PC-9 (cell line): ENCODE measurements at regions not wholly inside any gene's neighbourhood (a gene's known extent, or its start where the extent isn't known, plus 50 kb on each side); places are given as distances from the start of the nearest gene placed in this dataset.
"Not testable (repeated sequence)": the region's sequence is repeated elsewhere in the genome, so short reads cannot be mapped to it uniquely, and the experiment has no call there.

Experiments used
- BruUV-seq: library from RNA; stranded (reverse); fragments of 400-500 nt; replicated peaks from 2 replicates; lab custom pipeline; 2021; lab: Mats Ljungman, UMichigan
- CTCF ChIA-PET: fragments of 300-600 bp; sonication (Branson Sonifier 250); formaldehyde crosslinking; loops from one replicate; lab custom pipeline; 2022; ENCODE audit warnings: antibody characterized with exemption; lab: Charles Lee
- POLR2A ChIA-PET: fragments of 300-600 bp; sonication (Branson Sonifier 250); formaldehyde crosslinking; loops from one replicate; lab custom pipeline; 2022; ENCODE audit warnings: antibody characterized with exemption; ENCODE audit not compliant: unreplicated experiment; lab: Charles Lee
- DNase-seq, 2 experiments: peaks; one replicate each; pipeline versions ENCODE4 v3.0.0 to v3.0.0-alpha.2; 2015 to 2022; ENCODE audit warnings: mixed read lengths in 1 of 2
- H2AFZ ChIP-seq: fragments of 200-600 bp; sonication (generic); 2 replicates; pipeline ENCODE4 v1.8.1; 2017; ENCODE audit warnings: antibody characterized with exemption
- H3F3A ChIP-seq: fragments of 200-600 bp; sonication (generic); 2 replicates; pipeline ENCODE4 v1.8.1; 2017; ENCODE audit warnings: antibody characterized with exemption, mild to moderate bottlenecking, low read depth; ENCODE audit not compliant: insufficient read depth
- H3K27ac ChIP-seq: fragments of 200-600 bp; sonication (generic); 2 replicates; pipeline ENCODE4 v1.6.1; 2016; ENCODE audit warnings: mixed run types
- H3K27me3 ChIP-seq: fragments of 200-600 bp; sonication (generic); 2 replicates; pipeline ENCODE4 v1.6.1; 2016; ENCODE audit warnings: low read depth, mixed run types; ENCODE audit not compliant: insufficient read depth
- H3K36me3 ChIP-seq: fragments of 200-600 bp; sonication (generic); 2 replicates; pipeline ENCODE4 v1.6.1; 2016; ENCODE audit warnings: low read depth, mixed run types
- H3K4me1 ChIP-seq: fragments of 200-600 bp; sonication (generic); replicated peaks from 2 replicates; pipeline ENCODE4 v1.6.1; 2016; ENCODE audit warnings: mixed run types; ENCODE audit not compliant: insufficient read depth
- H3K4me2 ChIP-seq: fragments of 200-600 bp; sonication (generic); 2 replicates; pipeline ENCODE4 v1.6.1; 2017; ENCODE audit warnings: mixed run types
- H3K4me3 ChIP-seq: fragments of 200-600 bp; sonication (generic); 2 replicates; pipeline ENCODE4 v1.6.1; 2016; ENCODE audit warnings: mixed run types
- H3K79me2 ChIP-seq: fragments of 200-600 bp; sonication (generic); 2 replicates; pipeline ENCODE4 v1.6.1; 2017; ENCODE audit warnings: low read depth, mixed run types
- H3K9me2 ChIP-seq: fragments of 200-600 bp; sonication (generic); 2 replicates; pipeline ENCODE4 v1.8.1; 2017; ENCODE audit warnings: mild to moderate bottlenecking; ENCODE audit not compliant: insufficient read depth
- H3K9me3 ChIP-seq: fragments of 200-600 bp; sonication (generic); 2 replicates; pipeline ENCODE4 v1.8.1; 2016; ENCODE audit warnings: low read depth; ENCODE audit not compliant: insufficient read depth
- H4K20me1 ChIP-seq: fragments of 200-600 bp; sonication (generic); 2 replicates; pipeline ENCODE4 v1.8.1; 2017; ENCODE audit not compliant: insufficient read depth
- EZH2 ChIP-seq: fragments of 200-600 bp; sonication (generic); IDR thresholded peaks from 2 replicates; pipeline ENCODE4 v1.8.0; 2017; ENCODE audit warnings: antibody characterized with exemption, low read depth
- intact Hi-C: fragments of 100-400 bp; cut with micrococcal nuclease; formaldehyde crosslinking; loops from one replicate; pipeline ENCODE4 v1.10.0; 2022; ENCODE audit not compliant: unreplicated experiment
- TF ChIP-seq, protein P1 (sequence below): fragments of 200-600 bp; sonication (generic); conservative IDR thresholded peaks from 2 replicates; pipeline ENCODE4 v1.6.1; 2017; ENCODE audit warnings: mixed run types, antibody characterized with exemption, mild to moderate bottlenecking, moderate library complexity

DNA sequence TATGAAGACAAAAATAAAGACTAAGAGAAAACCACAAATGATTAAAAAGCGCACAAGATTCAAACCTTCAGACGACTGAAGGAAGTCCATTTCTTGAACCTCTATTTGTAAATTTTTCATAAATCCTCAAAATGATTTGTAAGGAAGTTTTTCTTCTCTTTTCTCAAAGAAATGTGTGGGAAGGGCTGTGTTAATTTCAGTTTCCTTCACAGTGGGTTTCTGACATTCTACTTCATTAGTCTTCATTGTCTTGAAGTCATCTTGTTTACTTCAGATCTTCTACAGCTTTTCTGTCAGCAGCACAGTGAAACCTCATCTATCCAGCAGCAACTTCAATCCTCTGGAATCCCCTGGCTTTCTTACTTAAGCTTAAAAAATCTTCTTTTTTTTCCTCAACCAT, 87.6 kb upstream of the MYLIP start:
- BruUV-seq: no TSS peak
- POLR2A ChIA-PET: no interaction called here

DNA sequence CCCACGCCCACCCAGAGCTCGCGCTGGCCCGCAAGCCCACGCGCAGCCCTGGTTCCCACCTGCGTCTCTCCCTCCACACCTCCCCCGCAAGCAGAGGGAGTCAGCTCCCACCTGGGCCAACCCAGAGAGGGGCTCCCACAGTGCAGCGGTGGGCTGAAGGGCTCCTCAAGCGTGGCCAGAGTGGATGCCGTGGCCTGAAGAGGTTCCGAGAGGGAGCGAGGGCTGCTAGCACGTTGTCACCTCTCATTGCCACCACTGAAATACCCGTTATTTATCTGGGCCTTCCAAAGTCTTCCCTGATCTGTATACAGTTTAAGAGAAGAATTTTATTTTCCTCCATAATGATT, 88.3 kb upstream of the MYLIP start:
- H3K9me3 ChIP-seq: no peaks in the 10 kb centered on the region
- CTCF ChIA-PET: no interaction called here
- no peaks in the 10 kb centered on the region for H3K79me2 ChIP-seq
- no peaks in the 10 kb centered on the region for H3K9me2 ChIP-seq
- DNase-seq: no peak
- BruUV-seq: no TSS peak
- no peak for TF ChIP-seq EZH2
- TF ChIP-seq, protein P1, sequence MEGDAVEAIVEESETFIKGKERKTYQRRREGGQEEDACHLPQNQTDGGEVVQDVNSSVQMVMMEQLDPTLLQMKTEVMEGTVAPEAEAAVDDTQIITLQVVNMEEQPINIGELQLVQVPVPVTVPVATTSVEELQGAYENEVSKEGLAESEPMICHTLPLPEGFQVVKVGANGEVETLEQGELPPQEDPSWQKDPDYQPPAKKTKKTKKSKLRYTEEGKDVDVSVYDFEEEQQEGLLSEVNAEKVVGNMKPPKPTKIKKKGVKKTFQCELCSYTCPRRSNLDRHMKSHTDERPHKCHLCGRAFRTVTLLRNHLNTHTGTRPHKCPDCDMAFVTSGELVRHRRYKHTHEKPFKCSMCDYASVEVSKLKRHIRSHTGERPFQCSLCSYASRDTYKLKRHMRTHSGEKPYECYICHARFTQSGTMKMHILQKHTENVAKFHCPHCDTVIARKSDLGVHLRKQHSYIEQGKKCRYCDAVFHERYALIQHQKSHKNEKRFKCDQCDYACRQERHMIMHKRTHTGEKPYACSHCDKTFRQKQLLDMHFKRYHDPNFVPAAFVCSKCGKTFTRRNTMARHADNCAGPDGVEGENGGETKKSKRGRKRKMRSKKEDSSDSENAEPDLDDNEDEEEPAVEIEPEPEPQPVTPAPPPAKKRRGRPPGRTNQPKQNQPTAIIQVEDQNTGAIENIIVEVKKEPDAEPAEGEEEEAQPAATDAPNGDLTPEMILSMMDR: no peak
- H3K4me1 ChIP-seq: no peaks in the 10 kb centered on the region
- no peak overlapping the region for H2AFZ ChIP-seq
- peaks cover 75% of the 10 kb centered on the region for H3K27me3 ChIP-seq
- POLR2A ChIA-PET: no interaction called here
- no peaks in the 10 kb centered on the region for H3K36me3 ChIP-seq
- no peak overlapping the region for H3K27ac ChIP-seq
- intact Hi-C loops: no loop called here
- H4K20me1 ChIP-seq: no peaks in the 10 kb centered on the region
- no peaks in the 10 kb centered on the region for H3F3A ChIP-seq
- H3K4me2 ChIP-seq: no peak overlapping the region
- no peak overlapping the region for H3K4me3 ChIP-seq

More for the DNA sequence above, 87.6 kb upstream of the MYLIP start:
- no peaks in the 10 kb centered on the region for H3K9me2 ChIP-seq
- H3K4me3 ChIP-seq: no peak overlapping the region
- no peak for DNase-seq
- no peaks in the 10 kb centered on the region for H3K9me3 ChIP-seq
- no peaks in the 10 kb centered on the region for H4K20me1 ChIP-seq
- intact Hi-C loops: no loop called here
- no peak overlapping the region for H3K4me2 ChIP-seq
- H3K36me3 ChIP-seq: no peaks in the 10 kb centered on the region
- H3K79me2 ChIP-seq: no peaks in the 10 kb centered on the region
- TF ChIP-seq EZH2: no peak
- TF ChIP-seq, protein P1: no peak
- no peaks in the 10 kb centered on the region for H3K4me1 ChIP-seq
- no peaks in the 10 kb centered on the region for H3F3A ChIP-seq
- no peak overlapping the region for H3K27ac ChIP-seq
- peaks cover 71% of the 10 kb centered on the region for H3K27me3 ChIP-seq
- no peak overlapping the region for H2AFZ ChIP-seq
- CTCF ChIA-PET: no interaction called here

DNA sequence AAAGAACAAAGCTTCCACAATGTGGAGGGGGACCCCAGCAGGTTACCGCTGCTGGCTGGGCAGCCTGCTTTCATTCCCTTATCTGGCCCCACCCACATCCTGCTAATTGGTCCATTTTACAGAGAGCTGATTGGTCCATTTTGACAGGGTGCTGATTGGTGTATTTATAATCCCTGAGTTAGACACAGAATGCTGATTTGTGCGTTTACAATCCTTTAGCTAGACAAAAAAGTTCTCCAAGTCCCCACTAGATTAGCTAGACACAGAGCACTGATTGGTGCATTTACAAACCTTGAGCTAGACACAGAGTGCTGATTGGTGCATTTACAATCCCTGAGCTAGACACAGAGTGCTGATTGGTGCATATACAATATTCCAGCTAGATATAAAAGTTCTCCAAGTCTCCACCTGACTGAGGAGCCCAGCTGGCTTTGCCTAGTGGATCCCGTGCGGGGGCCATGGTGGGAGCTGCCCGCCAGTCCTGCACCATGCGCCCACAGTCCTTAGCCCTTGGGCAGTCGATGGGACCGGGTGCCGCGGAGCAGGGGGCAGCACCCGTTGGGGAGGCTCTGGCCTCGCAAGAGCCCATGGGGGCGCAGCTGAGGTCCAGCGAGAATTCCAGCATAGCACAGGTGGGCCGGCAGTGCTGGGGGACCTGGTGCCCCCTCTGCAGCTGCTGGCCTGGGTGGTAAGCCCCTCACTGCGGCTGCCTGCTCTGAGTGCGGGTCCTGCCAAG, 88.8 kb upstream of the MYLIP start:
- H3K79me2 ChIP-seq, intact Hi-C loops, CTCF ChIA-PET, H3K9me3 ChIP-seq, H3K4me1 ChIP-seq, H4K20me1 ChIP-seq, H3K9me2 ChIP-seq, H3K27ac ChIP-seq, H3K4me3 ChIP-seq, H3K36me3 ChIP-seq, DNase-seq, H2AFZ ChIP-seq, H3K4me2 ChIP-seq, BruUV-seq, H3F3A ChIP-seq, POLR2A ChIA-PET: not testable (repeated sequence)
- H3K27me3 ChIP-seq: peaks cover 79% of the 10 kb centered on the region

DNA sequence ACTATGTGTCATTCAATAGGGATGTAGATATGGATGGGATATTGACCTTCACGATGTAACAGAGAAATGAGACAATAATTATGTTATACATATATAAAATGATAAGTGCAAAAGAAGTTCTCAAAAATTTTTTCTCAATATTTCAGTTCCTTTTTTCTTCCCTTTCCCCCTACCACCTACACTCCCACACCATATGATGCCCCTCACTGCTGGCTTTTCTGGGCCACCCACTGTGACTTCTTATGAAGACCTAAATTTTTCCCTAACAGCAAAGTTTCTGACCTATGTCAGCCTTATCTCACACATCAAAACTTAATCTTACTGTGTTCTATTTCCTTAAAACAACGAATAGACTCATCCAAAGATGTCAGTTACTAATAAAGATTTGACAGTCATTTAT, 89.9 kb upstream of the MYLIP start:
- no TSS peak for BruUV-seq
- Histone ChIP-seq H3K9me2 (no peaks in the 10 kb centered on the region), H3K4me1 (no peaks in the 10 kb centered on the region), H3K27me3 (peaks cover 88% of the 10 kb centered on the region), H3K9me3 (no peaks in the 10 kb centered on the region), H3K4me2 (no peak overlapping the region), H3K27ac (no peak overlapping the region), H3F3A (no peaks in the 10 kb centered on the region), H3K36me3 (no peaks in the 10 kb centered on the region), H3K79me2 (no peaks in the 10 kb centered on the region), H2AFZ (no peak overlapping the region), H4K20me1 (no peaks in the 10 kb centered on the region), H3K4me3 (no peak overlapping the region)
- no peak for TF ChIP-seq EZH2
- TF ChIP-seq, protein P1: no peak
- DNase-seq: no peak
- intact Hi-C loops: no loop called here
- ChIA-PET CTCF (no interaction called here), POLR2A (no interaction called here)
